ENCODE measurements at regions not wholly inside any gene's neighbourhood (a gene's known extent, or its start where the extent isn't known, plus 50 kb on each side); places are given as distances from the start of the nearest gene placed in this dataset.

- TF ChIP-seq NFE2L2 (IDR thresholded peaks at IDR 0.05; ENCODE audit: low read depth, low read length) = no peak
These were observed 83.3 kb upstream of the KCNJ15 start (continued) for GRCh38 chr21:38173276-38174035.

GRCh38 chr21:38175306-38175705 lies 81.5 kb upstream of the KCNJ15 start:
- ChIA-PET CTCF (interaction anchor here (1.2 kb wide), 1 partner anchor 181 kb away, joined by 3 read pairs; no protein-coding TSS in a partner anchor), POLR2A (ENCODE audit: unreplicated experiment) (no interaction called here)
- H4K91ac ChIP-seq (ENCODE audit: insufficient read depth, low read depth, low read length) = no peak overlapping the region
- no peak overlapping the region for H2BK5ac ChIP-seq (ENCODE audit: low read depth, low read length, poor library complexity, severe bottlenecking)
- no peaks in the 10 kb centered on the region for H4K20me1 ChIP-seq (ENCODE audit: insufficient read depth, low read length)
- H3K4me3 ChIP-seq (ENCODE audit: insufficient read depth, low read depth, low read length) = no peak overlapping the region
- in situ Hi-C loops (cut with MboI; ENCODE audit: low sequenced_read_pairs) = no loop called here
- H2AFZ ChIP-seq (replicated peaks; ENCODE audit: low read length, poor library complexity) = no peak overlapping the region
- H3K4ac ChIP-seq (ENCODE audit: low read depth, low read length) = no peak overlapping the region
- no peak for DNase-seq
- WGBS, 2 experiments (ENCODE audit: extremely low coverage in 2 of 2, insufficient read length in 1 of 2) = no CpG with 5 or more reads among the region's 1 CpG
- H3K9me1 ChIP-seq (ENCODE audit: insufficient read depth, low read length) = peaks cover 11% of the 10 kb centered on the region; the same call in 1 of the 2 replicates
- H2BK15ac ChIP-seq (ENCODE audit: low read depth, low read length) = no peak overlapping the region
- H3K79me1 ChIP-seq (ENCODE audit: low read depth in 1 of 2, low read length in 2 of 2) = no peaks in the 10 kb centered on the region
- H3K9me3 ChIP-seq (ENCODE audit: control insufficient read depth, insufficient read depth, low read length) = no peaks in the 10 kb centered on the region
- no peak overlapping the region for H2BK20ac ChIP-seq (ENCODE audit: low read depth, low read length)
- H2BK120ac ChIP-seq (ENCODE audit: low read depth, low read length) = no peak overlapping the region
- no peak overlapping the region for H4K5ac ChIP-seq (ENCODE audit: low read depth, low read length)
- no peaks in the 10 kb centered on the region for H3K27me3 ChIP-seq (ENCODE audit: control insufficient read depth, insufficient read depth, low read length)
- TF ChIP-seq FOS (IDR thresholded peaks at IDR 0.05; ENCODE audit: low read depth, low read length) (no peak), SMC3 (IDR thresholded peaks at IDR 0.05; ENCODE audit: low read depth, low read length) (no peak), POLR2A (IDR thresholded peaks at IDR 0.05; ENCODE audit: low read depth, low read length) (no peak), MXI1 (IDR thresholded peaks at IDR 0.05; ENCODE audit: borderline replicate concordance, low read depth, low read length) (no peak), MAZ (IDR thresholded peaks at IDR 0.05; ENCODE audit: borderline replicate concordance, low read depth, low read length) (no peak), NFE2L2 (IDR thresholded peaks at IDR 0.05; ENCODE audit: low read depth, low read length) (no peak), RFX5 (IDR thresholded peaks at IDR 0.05; ENCODE audit: low read depth, low read length) (no peak), CTCF (conservative IDR thresholded peaks at IDR 0.05; ENCODE audit: low read depth, low read length) (no peak), RAD21 (IDR thresholded peaks at IDR 0.05; ENCODE audit: low read length) (no peak), USF2 (IDR thresholded peaks at IDR 0.05; ENCODE audit: low read depth, low read length) (no peak), CHD1 (IDR thresholded peaks at IDR 0.05; ENCODE audit: low read depth, low read length) (no peak)
- H3K23ac ChIP-seq (ENCODE audit: low read depth, low read length) = no peak overlapping the region
- H3K14ac ChIP-seq (replicated peaks; ENCODE audit: low read depth, low read length) = no peak overlapping the region
- no peak overlapping the region for H2AK9ac ChIP-seq (replicated peaks; ENCODE audit: low read depth, low read length, poor library complexity)
- no peak overlapping the region for H4K8ac ChIP-seq (ENCODE audit: low read depth in 2 of 2, low read length in 2 of 2)
- no peak overlapping the region for H3K4me2 ChIP-seq (ENCODE audit: low read depth, low read length)
- H3K56ac ChIP-seq (ENCODE audit: extremely low read depth, insufficient read depth, low read length) = no peak overlapping the region
- no TSS peak for BruUV-seq (replicated peaks)
- no peaks in the 10 kb centered on the region for H3K36me3 ChIP-seq (ENCODE audit: control insufficient read depth, insufficient read depth, low read length)
- dilution Hi-C loops (cut with HindIII; ENCODE audit: low sequenced_read_pairs, unreplicated experiment) = no loop called here
- H3K18ac ChIP-seq (ENCODE audit: low read depth, low read length) = no peak overlapping the region
- no peak for ATAC-seq (ENCODE audit: low read depth)
- H3K9ac ChIP-seq (ENCODE audit: low read depth, low read length) = no peak overlapping the region
- H3K27ac ChIP-seq (ENCODE audit: insufficient read depth, low read length) = no peak overlapping the region
- no peak overlapping the region for H2AK5ac ChIP-seq (ENCODE audit: low read depth, low read length)
- H3K4me1 ChIP-seq (ENCODE audit: control insufficient read depth, insufficient read depth, low read length) = peaks cover 15% of the 10 kb centered on the region
- intact Hi-C loops (cut with micrococcal nuclease) = no loop called here

All from IMR-90 (cell line).